DOHH2 (cell line): ENCODE measurements at regions not wholly inside any gene's neighbourhood (a gene's known extent, or its start where the extent isn't known, plus 50 kb on each side); places are given as distances from the start of the nearest gene placed in this dataset.

ENCODE experiments used
- H3F3A ChIP-seq: fragments of 200-600 bp; sonication (generic), shearing (Covaris generic); 2 replicates; pipeline ENCODE4 v1.6.0; 2016; ENCODE audit warnings: antibody characterized with exemption, mild to moderate bottlenecking; ENCODE audit not compliant: control insufficient read depth, insufficient read depth
- H3K27ac ChIP-seq: fragments of 200-600 bp; sonication (generic); 2 replicates; pipeline ENCODE4 v1.5.1; 2014; ENCODE audit warnings: low read depth, mild to moderate bottlenecking, low read length, moderate library complexity
- H3K27me3 ChIP-seq: fragments of 200-600 bp; sonication (generic); 2 replicates; pipeline ENCODE4 v1.6.1; 2014; ENCODE audit warnings: mild to moderate bottlenecking, low read length, mixed read lengths; ENCODE audit not compliant: control insufficient read depth
- H3K36me3 ChIP-seq: fragments of 200-600 bp; sonication (generic); 2 replicates; pipeline ENCODE4 v1.6.1; 2014; ENCODE audit warnings: mild to moderate bottlenecking, low read length, moderate library complexity, mixed read lengths; ENCODE audit not compliant: control insufficient read depth
- H3K4me1 ChIP-seq: fragments of 200-600 bp; sonication (generic); 2 replicates; pipeline ENCODE4 v1.6.1; 2014; ENCODE audit warnings: mild to moderate bottlenecking, low read length, mixed read lengths; ENCODE audit not compliant: control insufficient read depth
- H3K4me2 ChIP-seq: fragments of 200-600 bp; sonication (generic); 2 replicates; pipeline ENCODE4 v1.6.0; 2014; ENCODE audit warnings: mild to moderate bottlenecking, low read length, moderate library complexity
- H3K4me3 ChIP-seq: fragments of 200-600 bp; sonication (generic); 2 replicates; pipeline ENCODE4 v1.5.1; 2014; ENCODE audit warnings: mild to moderate bottlenecking, low read length, mixed read lengths
- H3K79me2 ChIP-seq: fragments of 200-600 bp; sonication (generic); 2 replicates; pipeline ENCODE4 v1.6.1; 2014; ENCODE audit warnings: mild to moderate bottlenecking, low read length, mixed read lengths; ENCODE audit not compliant: control insufficient read depth
- H3K9me2 ChIP-seq: fragments of 200-600 bp; sonication (generic); replicated peaks from 2 replicates; pipeline ENCODE4 v1.6.1; 2014; ENCODE audit warnings: mild to moderate bottlenecking, low read length, mixed read lengths; ENCODE audit not compliant: control insufficient read depth
- H3K9me3 ChIP-seq: fragments of 200-600 bp; sonication (generic); 2 replicates; pipeline ENCODE4 v1.6.1; 2014; ENCODE audit warnings: antibody characterized with exemption, low read length, mixed read lengths; ENCODE audit not compliant: control insufficient read depth, insufficient read depth
- H4K20me1 ChIP-seq: fragments of 200-600 bp; sonication (generic); 2 replicates; pipeline ENCODE4 v1.6.0; 2014; ENCODE audit warnings: low read depth, mild to moderate bottlenecking, antibody characterized with exemption, low read length, moderate library complexity; ENCODE audit not compliant: control insufficient read depth, insufficient read depth
- CTCF ChIP-seq: fragments of 200-600 bp; sonication (generic); IDR thresholded peaks from one replicate; pipeline ENCODE4 v1.5.1; 2014; ENCODE audit warnings: antibody characterized with exemption, mild to moderate bottlenecking, low read depth, low read length; ENCODE audit not compliant: poor library complexity, severe bottlenecking
- EZH2phosphoT487 ChIP-seq: fragments of 200-600 bp; sonication (generic); IDR thresholded peaks from 2 replicates; pipeline ENCODE4 v1.6.1; 2017; ENCODE audit warnings: borderline replicate concordance, mild to moderate bottlenecking, antibody characterized with exemption, low read length, moderate library complexity, mixed read lengths

- no peaks in the 10 kb centered on the region for H3K36me3 ChIP-seq
- H3K4me2 ChIP-seq: no peak overlapping the region
- no peaks in the 10 kb centered on the region for H3K9me3 ChIP-seq
- H3K27me3 ChIP-seq: no peaks in the 10 kb centered on the region
- TF ChIP-seq CTCF (no peak), EZH2phosphoT487 (no peak)
- H3K9me2 ChIP-seq: no peaks in the 10 kb centered on the region
- no peak overlapping the region for H3K27ac ChIP-seq
- no peaks in the 10 kb centered on the region for H3F3A ChIP-seq
- H4K20me1 ChIP-seq: no peaks in the 10 kb centered on the region
- no peaks in the 10 kb centered on the region for H3K79me2 ChIP-seq
- no peaks in the 10 kb centered on the region for H3K4me1 ChIP-seq
- H3K4me3 ChIP-seq: no peak overlapping the region
Measured at GRCh38 chr1:65596768-65597167, 176.3 kb downstream of the LEPR start.

DNA sequence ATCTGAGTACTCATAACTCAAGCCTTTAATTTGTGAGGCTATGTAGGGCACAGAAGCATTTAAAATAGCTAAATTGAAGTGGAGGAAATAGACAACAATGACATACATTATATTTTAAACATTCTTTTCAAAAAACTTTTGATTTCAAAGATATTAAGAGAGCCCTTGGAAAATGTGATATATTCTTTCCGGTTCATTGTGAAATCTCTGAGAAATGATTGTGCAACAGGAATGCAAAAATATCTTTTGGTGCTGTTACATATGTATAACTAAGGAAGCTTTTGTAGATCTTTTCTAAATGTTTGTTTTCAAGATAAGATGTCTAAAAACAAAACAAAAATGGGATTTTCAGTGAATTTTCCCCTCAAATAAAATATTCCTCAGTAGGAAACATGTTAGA is 185.2 kb downstream of the LEPR start:
- no peak overlapping the region for H3K27ac ChIP-seq

DNA sequence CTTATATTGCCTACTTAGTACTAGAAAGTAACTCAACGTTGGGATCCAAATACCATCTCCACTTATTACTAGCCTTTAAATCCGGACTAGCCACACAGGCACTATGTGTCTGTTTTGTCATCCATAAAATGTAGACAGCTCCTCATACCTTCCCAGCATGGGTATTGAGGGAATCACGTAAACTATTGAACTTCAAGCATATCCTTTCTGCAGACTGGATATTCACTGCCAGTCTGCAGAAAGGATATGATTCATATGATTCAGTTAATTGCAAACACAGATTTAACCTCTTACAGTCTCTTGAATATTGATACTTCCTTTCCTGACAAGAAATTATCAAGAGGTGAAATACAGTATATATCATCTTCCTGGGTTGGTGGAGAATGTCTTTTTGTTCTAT is 186.0 kb downstream of the LEPR start:
- Histone ChIP-seq H3K9me3 (no peaks in the 10 kb centered on the region), H3K36me3 (no peaks in the 10 kb centered on the region), H3K4me1 (no peaks in the 10 kb centered on the region), H3F3A (no peaks in the 10 kb centered on the region), H3K9me2 (no peaks in the 10 kb centered on the region), H3K27ac (no peak overlapping the region), H3K27me3 (no peaks in the 10 kb centered on the region), H3K79me2 (no peaks in the 10 kb centered on the region), H4K20me1 (no peaks in the 10 kb centered on the region), H3K4me2 (no peak overlapping the region), H3K4me3 (no peak overlapping the region)
- TF ChIP-seq EZH2phosphoT487: no peak
- no peak for TF ChIP-seq CTCF

More for the DNA sequence above, 185.2 kb downstream of the LEPR start:
- Histone ChIP-seq H3K4me3 (no peak overlapping the region), H3K9me2 (no peaks in the 10 kb centered on the region), H3F3A (no peaks in the 10 kb centered on the region), H3K36me3 (no peaks in the 10 kb centered on the region), H3K9me3 (no peaks in the 10 kb centered on the region), H3K4me1 (no peaks in the 10 kb centered on the region), H3K4me2 (no peak overlapping the region), H4K20me1 (no peaks in the 10 kb centered on the region), H3K27me3 (no peaks in the 10 kb centered on the region), H3K79me2 (no peaks in the 10 kb centered on the region)
- TF ChIP-seq EZH2phosphoT487 (no peak), CTCF (no peak)

DNA sequence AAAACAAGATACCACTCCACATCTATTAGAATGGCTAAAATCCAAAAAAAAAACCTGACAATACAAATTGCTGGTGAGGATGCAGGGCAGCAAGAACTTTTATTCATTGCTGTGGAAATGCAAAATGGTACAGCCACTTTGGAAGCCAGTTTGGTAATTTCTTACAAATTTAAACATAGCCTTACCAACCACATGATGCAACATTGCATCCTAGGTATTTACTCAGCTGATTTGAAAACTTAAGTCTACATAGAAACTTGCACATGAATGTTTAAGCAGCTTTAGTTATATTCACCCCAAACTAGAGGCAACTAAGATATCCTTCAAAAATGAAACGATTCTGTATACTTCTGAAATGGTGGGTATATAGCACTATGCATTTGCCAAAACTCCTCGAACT is 178.8 kb upstream of the PDE4B start:
- Histone ChIP-seq H4K20me1 (no peaks in the 10 kb centered on the region), H3K27ac (no peak overlapping the region), H3K4me2 (no peak overlapping the region), H3K36me3 (no peaks in the 10 kb centered on the region), H3K27me3 (no peaks in the 10 kb centered on the region), H3K9me2 (no peaks in the 10 kb centered on the region), H3F3A (no peaks in the 10 kb centered on the region), H3K4me3 (no peak overlapping the region), H3K4me1 (no peaks in the 10 kb centered on the region), H3K79me2 (no peaks in the 10 kb centered on the region), H3K9me3 (no peaks in the 10 kb centered on the region)
- no peak for TF ChIP-seq CTCF
- TF ChIP-seq EZH2phosphoT487: no peak
